Gastrocnemius medialis (tissue), 4 donors: ENCODE measurements at regions not wholly inside any gene's neighbourhood (a gene's known extent, or its start where the extent isn't known, plus 50 kb on each side); places are given as distances from the start of the nearest gene placed in this dataset.

Experiments used
- ATAC-seq, 2 donors: fragments of 150-250 bp; one replicate each; pipeline ENCODE4 v1.9.1; 2016
- DNase-seq, 2 donors: peaks; one replicate each; pipeline ENCODE4 v3.0.0-alpha.2; 2019
- H3K27ac ChIP-seq, 4 donors: fragments of 200-600 bp; sonication (generic); 1 replicate in 1 of 4; 2 replicates in 3 of 4; pipeline ENCODE4 v1.5.1; 2016 to 2018; ENCODE audit warnings: mild to moderate bottlenecking in 2 of 4, moderate library complexity in 1 of 4
- H3K27me3 ChIP-seq, 3 donors: fragments of 200-600 bp; sonication (generic) in 2 of 3; 1 replicate in 1 of 3; 2 replicates in 2 of 3; pipeline versions ENCODE4 v1.5.1 to v1.6.0; 2016 to 2019; ENCODE audit warnings: mild to moderate bottlenecking in 1 of 3, moderate library complexity in 1 of 3
- H3K36me3 ChIP-seq, 2 donors: fragments of 200-600 bp; sonication (generic) in 1 of 2; one replicate each; pipeline ENCODE4 v1.5.1; 2017 to 2018
- H3K4me1 ChIP-seq, 2 donors: fragments of 200-600 bp; sonication (generic) in 1 of 2; one replicate each; pipeline ENCODE4 v1.5.1; 2016 to 2017; ENCODE audit warnings: mild to moderate bottlenecking in 2 of 2
- H3K4me3 ChIP-seq, 4 donors: fragments of 200-600 bp; sonication (generic) in 3 of 4; 1 replicate in 1 of 4; 2 replicates in 3 of 4; pipeline ENCODE4 v1.5.1; 2016 to 2019; ENCODE audit warnings: mild to moderate bottlenecking in 2 of 4
- H3K9me3 ChIP-seq, 3 donors: fragments of 200-600 bp; sonication (generic) in 2 of 3; 1 replicate in 1 of 3; 2 replicates in 2 of 3; pipeline ENCODE4 v1.5.1; 2016 to 2019
- POLR2A ChIP-seq, 2 donors: fragments of 450-650 bp; IDR thresholded peaks; one replicate each; pipeline ENCODE4 v1.6.1; 2017; ENCODE audit warnings: antibody characterized with exemption in 2 of 2, mild to moderate bottlenecking in 2 of 2, moderate library complexity in 2 of 2
- in situ Hi-C, 4 donors: fragments of 200-750 bp; cut with MboI; loops; one replicate each; pipeline versions ENCODE4 v1.15.0 to v1.8.0; 2017; ENCODE audit warnings: low sequenced_read_pairs in 4 of 4
- intact Hi-C: fragments of 100-400 bp; cut with DNase I; formaldehyde crosslinking; loops from one replicate; pipeline ENCODE4 v1.15.1; 2023; ENCODE audit warnings: low total_unique reads
- TF ChIP-seq, protein P1 (sequence below), 5 experiments: fragments of 450-650 bp in 3 of 5; fragments of 200-600 bp in 2 of 5; sonication (generic) in 2 of 5; IDR thresholded peaks in 4 of 5; conservative IDR thresholded peaks in 1 of 5; 1 replicate in 4 of 5; 2 replicates in 1 of 5; pipeline ENCODE4 v1.5.1; 2016 to 2019; ENCODE audit warnings: antibody characterized with exemption in 5 of 5, mild to moderate bottlenecking in 3 of 5, moderate library complexity in 3 of 5

DNA sequence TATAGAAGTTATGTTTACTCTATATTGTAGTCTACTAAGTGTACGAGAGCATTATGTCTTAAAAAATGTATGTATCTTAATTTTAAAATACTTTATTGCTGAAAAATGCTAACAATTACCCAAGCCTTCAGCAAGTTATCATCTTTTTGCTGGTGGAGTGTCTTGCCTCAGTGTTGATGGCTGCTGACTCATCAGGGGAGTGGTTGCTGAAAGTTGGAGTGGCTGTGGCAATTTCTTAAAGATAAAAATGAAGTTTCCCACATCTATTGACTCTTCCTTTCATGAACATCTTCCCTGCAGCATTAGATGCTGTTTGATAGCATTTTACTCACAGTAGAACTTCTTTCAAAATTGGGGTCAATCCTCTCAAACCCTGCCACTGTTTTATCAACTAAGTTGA lies 95.8 kb downstream of the CDC7 start:
- no peak overlapping the region for H3K4me3 ChIP-seq
- ATAC-seq (no peak), DNase-seq (no peak)
- no peaks in the 10 kb centered on the region for H3K36me3 ChIP-seq
- peaks cover 2 to 4% of the 10 kb centered on the region in 2 donors for H3K4me1 ChIP-seq
- H3K27me3 ChIP-seq, result no peaks in the 10 kb centered on the region
- in situ Hi-C loops (no loop called here), intact Hi-C loops (no loop called here)
- TF ChIP-seq, protein P1, sequence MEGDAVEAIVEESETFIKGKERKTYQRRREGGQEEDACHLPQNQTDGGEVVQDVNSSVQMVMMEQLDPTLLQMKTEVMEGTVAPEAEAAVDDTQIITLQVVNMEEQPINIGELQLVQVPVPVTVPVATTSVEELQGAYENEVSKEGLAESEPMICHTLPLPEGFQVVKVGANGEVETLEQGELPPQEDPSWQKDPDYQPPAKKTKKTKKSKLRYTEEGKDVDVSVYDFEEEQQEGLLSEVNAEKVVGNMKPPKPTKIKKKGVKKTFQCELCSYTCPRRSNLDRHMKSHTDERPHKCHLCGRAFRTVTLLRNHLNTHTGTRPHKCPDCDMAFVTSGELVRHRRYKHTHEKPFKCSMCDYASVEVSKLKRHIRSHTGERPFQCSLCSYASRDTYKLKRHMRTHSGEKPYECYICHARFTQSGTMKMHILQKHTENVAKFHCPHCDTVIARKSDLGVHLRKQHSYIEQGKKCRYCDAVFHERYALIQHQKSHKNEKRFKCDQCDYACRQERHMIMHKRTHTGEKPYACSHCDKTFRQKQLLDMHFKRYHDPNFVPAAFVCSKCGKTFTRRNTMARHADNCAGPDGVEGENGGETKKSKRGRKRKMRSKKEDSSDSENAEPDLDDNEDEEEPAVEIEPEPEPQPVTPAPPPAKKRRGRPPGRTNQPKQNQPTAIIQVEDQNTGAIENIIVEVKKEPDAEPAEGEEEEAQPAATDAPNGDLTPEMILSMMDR (IDR thresholded peaks at IDR 0.05 in 4 of 5, conservative IDR thresholded peaks at IDR 0.05 in 1 of 5), result no peak
- TF ChIP-seq POLR2A (IDR thresholded peaks at IDR 0.05), result no peak
- no peak overlapping the region for H3K27ac ChIP-seq
- H3K9me3 ChIP-seq, result no peaks in the 10 kb centered on the region

DNA sequence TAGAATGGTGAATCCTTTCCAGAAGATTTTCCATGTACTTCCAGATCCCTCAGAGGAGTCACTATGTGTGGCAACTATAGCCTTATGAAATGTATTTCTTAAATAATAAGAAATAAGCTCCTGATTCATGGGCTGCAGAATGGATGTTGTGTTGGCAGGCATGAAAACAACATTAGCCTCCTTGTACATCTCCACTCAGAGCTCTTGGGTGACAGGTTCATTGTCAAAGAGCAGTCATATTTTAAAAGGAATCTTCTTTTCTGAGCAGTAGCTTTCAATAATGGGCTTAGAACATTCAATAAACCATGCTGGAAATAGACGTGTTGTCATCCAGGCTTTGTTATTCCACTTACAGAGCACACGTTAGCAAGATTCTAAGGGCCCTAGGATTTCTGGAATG lies 96.6 kb downstream of the CDC7 start:
- H3K4me1 ChIP-seq, result no peaks in the 10 kb centered on the region
- intact Hi-C loops, result no loop called here
- in situ Hi-C loops, result no loop called here
- ATAC-seq (no peak), DNase-seq (no peak)
- no peaks in the 10 kb centered on the region for H3K27me3 ChIP-seq
- H3K27ac ChIP-seq, result no peak overlapping the region
- no peak overlapping the region for H3K4me3 ChIP-seq
- no peaks in the 10 kb centered on the region for H3K36me3 ChIP-seq
- no peaks in the 10 kb centered on the region for H3K9me3 ChIP-seq
- TF ChIP-seq, protein P1 (IDR thresholded peaks at IDR 0.05 in 4 of 5, conservative IDR thresholded peaks at IDR 0.05 in 1 of 5), result no peak
- no peak for TF ChIP-seq POLR2A (IDR thresholded peaks at IDR 0.05)

DNA sequence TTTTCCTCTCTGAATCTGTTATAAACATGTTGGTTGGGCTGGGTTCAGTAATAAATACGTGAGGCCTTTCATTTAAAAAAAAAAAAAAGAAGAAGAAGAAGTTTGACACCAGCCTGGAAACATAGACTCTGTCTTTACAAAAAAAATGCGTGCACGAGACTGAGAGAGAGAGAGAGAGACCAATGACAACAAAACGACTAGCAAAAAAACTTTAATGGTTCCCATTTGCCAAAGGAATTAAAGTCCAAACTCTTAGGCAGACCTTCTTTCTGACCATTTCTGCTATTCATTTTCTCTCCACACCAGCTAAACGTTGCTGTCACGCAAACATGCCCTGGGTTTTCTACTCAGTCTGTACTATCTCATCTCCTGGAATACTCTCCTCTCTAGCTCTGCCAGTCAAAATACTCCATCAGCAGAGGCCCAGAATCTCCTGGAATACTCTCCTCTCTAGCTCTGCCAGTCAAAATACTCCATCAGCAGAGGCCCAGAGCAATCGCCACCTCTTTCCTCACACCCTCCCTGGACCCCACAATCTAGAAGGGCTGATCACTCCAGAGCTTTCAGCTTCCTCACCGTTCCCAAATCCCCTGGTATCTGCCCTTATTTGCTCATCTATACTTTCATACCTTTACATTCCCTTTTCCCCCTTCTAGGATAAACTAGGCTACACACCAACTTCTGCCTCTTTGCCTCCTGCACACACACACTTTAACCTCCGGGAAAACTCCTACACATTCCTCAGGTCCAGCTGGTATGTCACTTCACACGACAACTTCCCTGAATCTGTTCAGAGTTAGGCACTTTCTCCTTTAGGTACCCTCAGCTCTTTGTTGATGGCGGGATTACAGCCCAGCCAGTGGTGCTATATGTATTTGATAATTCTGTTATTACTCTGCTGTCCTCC lies 100.0 kb downstream of the CDC7 start:
- no peaks in the 10 kb centered on the region for H3K9me3 ChIP-seq
- in situ Hi-C loops (no loop called here), intact Hi-C loops (no loop called here)
- no peak overlapping the region for H3K4me3 ChIP-seq
- no peaks in the 10 kb centered on the region for H3K4me1 ChIP-seq
- H3K36me3 ChIP-seq, result no peaks in the 10 kb centered on the region
- TF ChIP-seq, protein P1 (IDR thresholded peaks at IDR 0.05 in 4 of 5, conservative IDR thresholded peaks at IDR 0.05 in 1 of 5), result no peak
- no peak for TF ChIP-seq POLR2A (IDR thresholded peaks at IDR 0.05)
- DNase-seq, result no peak
- no peak for ATAC-seq
- H3K27ac ChIP-seq, result no peak overlapping the region
- no peaks in the 10 kb centered on the region for H3K27me3 ChIP-seq

DNA sequence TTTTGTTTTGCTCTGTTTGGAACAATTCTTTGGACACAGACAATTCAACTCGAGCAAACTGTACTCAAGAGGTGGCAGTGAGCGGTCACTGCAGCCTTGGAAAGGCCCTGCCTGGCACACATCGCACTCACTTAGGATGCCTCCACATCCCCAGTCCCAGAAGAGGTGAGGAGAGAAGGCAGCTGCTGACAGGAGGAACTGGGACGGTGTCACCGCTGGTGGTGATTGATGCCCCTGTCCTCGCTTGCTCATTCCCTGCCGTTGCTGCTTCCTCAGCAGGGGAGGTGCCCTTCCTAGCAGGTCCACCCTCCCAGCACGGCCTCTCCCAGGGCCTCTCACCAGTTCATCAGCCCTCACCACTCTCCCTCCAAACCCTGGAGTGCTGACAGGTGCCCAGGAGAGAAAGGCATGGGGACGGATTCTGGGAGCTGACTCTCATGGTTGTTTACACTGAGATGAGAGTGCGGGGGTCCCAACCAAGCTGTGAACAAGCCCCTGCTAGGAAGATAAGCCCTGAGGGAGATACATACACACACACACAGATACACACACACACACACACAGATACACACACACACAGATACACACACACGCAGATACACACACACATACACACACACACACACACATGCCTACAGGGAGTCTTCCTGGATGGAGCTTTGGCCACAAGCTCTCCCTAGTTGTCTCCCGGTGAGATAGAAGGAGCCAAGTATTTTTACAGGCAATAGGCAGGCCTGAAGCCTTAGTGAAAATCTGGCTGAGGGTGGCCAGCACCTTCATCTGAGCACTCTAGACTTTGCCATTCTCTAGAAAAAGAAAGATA lies 101.1 kb downstream of the CDC7 start:
- intact Hi-C loops, result no loop called here
- in situ Hi-C loops, result no loop called here
- Histone ChIP-seq H3K36me3 (no peaks in the 10 kb centered on the region), H3K27me3 (no peaks in the 10 kb centered on the region), H3K4me1 (no peaks in the 10 kb centered on the region), H3K4me3 (no peak overlapping the region), H3K9me3 (no peaks in the 10 kb centered on the region), H3K27ac (no peak overlapping the region)
- DNase-seq, result no peak
- no peak for TF ChIP-seq POLR2A (IDR thresholded peaks at IDR 0.05)
- TF ChIP-seq, protein P1 (IDR thresholded peaks at IDR 0.05 in 4 of 5, conservative IDR thresholded peaks at IDR 0.05 in 1 of 5), result no peak
- ATAC-seq, result no peak
